RWPE1 (cell line): ENCODE measurements at regions not wholly inside any gene's neighbourhood (a gene's known extent, or its start where the extent isn't known, plus 50 kb on each side); places are given as distances from the start of the nearest gene placed in this dataset.
"Not testable (repeated sequence)": the region's sequence is repeated elsewhere in the genome, so short reads cannot be mapped to it uniquely, and the experiment has no call there.

Experiments used
- CTCF ChIA-PET: fragments of 350-600 bp; sonication (Branson Sonifier 250); formaldehyde crosslinking; extraction: SDS; loops from one replicate; lab custom pipeline; 2021; lab: Yijun Ruan, JAX
- POLR2A ChIA-PET: fragments of 400-600 bp; formaldehyde crosslinking; extraction: SDS; loops from one replicate; lab custom pipeline; 2020; ENCODE audit warnings: antibody characterized with exemption; ENCODE audit not compliant: low non-redundant PET; lab: Yijun Ruan, JAX
- DNase-seq: peaks from one replicate; pipeline ENCODE4 v3.0.0; 2012; ENCODE audit warnings: low spot score
- H3K27ac ChIP-seq: fragments of 450-650 bp; 2 replicates; pipeline ENCODE4 v1.5.1; 2017
- TF ChIP-seq, protein P1 (sequence below): fragments of 450-650 bp; conservative IDR thresholded peaks from 2 replicates; pipeline ENCODE4 v1.5.1; 2017; ENCODE audit warnings: low read depth, mild to moderate bottlenecking

DNA sequence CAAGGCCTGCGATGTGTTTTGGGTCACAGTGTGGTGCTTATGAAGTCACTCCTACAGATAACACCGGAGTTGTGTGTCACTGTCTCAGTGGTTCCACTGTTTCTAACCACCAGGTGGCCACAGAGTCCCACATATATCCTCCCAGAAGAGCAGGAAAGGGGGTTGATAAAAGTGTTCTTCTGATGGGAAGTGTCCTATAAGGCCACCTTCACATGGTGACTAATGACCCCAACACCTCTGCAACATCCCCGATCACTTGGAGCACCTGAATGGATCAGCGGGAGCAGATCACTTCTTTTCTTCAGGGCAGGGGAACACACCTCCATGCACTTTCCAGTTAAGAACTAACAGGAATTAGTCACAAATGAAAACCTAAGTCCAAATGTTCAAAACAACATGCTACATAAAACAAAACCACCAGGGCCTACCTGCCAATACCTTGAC is 111.5 kb downstream of the PPIAL4G start:
- DNase-seq = peak; percentile 65
- POLR2A ChIA-PET = not testable (repeated sequence)

DNA sequence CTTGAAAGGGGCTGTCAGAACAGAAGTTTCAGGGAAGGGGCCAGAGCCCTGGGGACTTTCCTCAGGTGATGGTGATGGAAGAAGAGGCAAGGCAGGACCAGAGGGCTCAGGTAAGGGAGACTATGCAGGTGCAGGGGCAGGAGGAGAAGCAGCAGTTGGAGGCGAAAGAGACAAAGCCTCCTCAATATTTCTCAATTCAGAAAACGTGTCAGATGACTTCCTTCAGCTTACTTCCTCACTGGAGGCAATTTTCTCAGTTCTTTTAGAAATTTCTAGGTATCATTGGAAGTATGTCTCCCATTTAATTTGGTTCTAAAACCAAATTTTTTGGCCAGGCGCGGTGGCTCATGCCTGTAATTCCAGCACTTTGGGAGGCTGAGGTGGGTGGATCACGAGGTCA is 112.4 kb downstream of the PPIAL4G start:
- POLR2A ChIA-PET, H3K27ac ChIP-seq, CTCF ChIA-PET, DNase-seq: not testable (repeated sequence)

More for the DNA sequence above, 111.5 kb downstream of the PPIAL4G start:
- H3K27ac ChIP-seq = not testable (repeated sequence)
- CTCF ChIA-PET = interaction anchor here (0.7 to 1.4 kb wide), 3 partner anchors 9 to 17 kb away, joined by 3 to 6 read pairs (median 4); no protein-coding TSS in a partner anchor
- TF ChIP-seq, protein P1, sequence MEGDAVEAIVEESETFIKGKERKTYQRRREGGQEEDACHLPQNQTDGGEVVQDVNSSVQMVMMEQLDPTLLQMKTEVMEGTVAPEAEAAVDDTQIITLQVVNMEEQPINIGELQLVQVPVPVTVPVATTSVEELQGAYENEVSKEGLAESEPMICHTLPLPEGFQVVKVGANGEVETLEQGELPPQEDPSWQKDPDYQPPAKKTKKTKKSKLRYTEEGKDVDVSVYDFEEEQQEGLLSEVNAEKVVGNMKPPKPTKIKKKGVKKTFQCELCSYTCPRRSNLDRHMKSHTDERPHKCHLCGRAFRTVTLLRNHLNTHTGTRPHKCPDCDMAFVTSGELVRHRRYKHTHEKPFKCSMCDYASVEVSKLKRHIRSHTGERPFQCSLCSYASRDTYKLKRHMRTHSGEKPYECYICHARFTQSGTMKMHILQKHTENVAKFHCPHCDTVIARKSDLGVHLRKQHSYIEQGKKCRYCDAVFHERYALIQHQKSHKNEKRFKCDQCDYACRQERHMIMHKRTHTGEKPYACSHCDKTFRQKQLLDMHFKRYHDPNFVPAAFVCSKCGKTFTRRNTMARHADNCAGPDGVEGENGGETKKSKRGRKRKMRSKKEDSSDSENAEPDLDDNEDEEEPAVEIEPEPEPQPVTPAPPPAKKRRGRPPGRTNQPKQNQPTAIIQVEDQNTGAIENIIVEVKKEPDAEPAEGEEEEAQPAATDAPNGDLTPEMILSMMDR = peak; percentile 77

DNA sequence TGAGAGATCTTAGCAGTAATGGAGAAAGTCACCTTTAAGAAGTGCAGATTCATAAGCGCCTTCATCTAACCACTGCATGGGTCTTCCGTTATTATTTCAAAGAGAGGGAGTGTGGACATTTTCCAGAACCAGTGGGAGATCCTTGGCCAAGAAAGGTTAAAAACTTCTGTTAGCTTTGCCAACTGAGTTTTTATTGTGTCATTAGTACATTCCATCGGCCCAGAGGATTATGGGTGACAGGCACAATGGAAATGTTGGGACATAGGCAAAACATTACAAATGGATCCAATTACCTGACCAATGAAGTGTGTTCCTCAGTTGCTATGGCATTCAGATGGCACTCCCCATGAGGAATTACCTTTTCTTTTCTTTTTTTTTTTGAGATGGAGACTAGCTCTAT is 115.5 kb downstream of the PPIAL4G start:
- no peak for DNase-seq
- POLR2A ChIA-PET = no interaction called here
- no peak overlapping the region for H3K27ac ChIP-seq
- TF ChIP-seq, protein P1 = no peak
- CTCF ChIA-PET = no interaction called here

DNA sequence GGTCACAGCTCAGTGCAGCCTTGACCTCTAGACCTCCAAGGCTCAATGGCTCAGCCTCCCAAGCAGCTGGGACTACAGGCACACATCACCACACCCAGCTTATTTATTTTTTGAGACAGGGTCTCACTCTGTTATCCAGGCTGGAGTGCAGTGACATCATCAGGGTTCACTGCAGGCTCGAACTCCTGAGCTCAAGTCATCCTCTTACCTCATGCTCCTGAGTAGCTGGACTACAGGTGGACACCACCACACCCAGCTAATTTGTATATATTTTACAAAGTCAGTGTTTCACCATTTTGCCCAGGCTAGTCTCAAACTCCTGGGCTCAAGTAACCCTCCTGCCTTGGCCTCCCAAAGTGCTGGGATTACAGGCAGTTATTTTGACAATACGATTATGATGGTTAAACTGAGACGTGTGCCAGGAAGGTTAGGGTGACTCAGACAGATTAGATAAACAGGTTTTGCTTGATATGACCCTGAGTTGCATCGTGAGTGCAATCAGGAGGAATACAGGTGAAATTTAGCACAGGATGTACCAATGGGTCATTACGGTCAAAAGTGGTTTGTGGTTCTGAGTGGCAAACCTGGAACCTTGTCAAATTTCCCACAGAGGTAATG is 116.9 kb downstream of the PPIAL4G start:
- DNase-seq, CTCF ChIA-PET, POLR2A ChIA-PET, H3K27ac ChIP-seq: not testable (repeated sequence)

DNA sequence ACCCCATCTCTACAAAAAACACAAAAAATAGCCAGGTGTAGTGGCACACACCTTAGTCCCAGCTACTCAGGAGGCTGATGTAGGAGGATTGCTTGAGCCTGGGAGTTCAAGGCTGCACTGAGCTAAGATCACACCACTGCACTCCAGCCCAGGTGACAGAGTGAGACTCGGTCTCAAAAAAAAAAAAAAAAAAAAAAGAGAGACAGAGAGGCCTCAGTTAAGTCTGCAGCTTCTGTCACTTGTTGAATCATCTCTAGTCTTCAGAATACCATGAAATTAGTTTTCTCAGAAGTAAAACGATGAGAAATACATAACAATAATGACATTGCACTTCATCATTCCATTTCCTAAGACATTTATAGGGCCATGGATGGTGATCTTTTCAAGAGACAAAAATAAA is 118.0 kb downstream of the PPIAL4G start:
- DNase-seq, H3K27ac ChIP-seq, POLR2A ChIA-PET: not testable (repeated sequence)
- CTCF ChIA-PET = interaction anchor here (0.6 to 0.7 kb wide), 2 partner anchors 10 to 599 kb away, joined by 3 to 4 read pairs; no protein-coding TSS in a partner anchor

DNA sequence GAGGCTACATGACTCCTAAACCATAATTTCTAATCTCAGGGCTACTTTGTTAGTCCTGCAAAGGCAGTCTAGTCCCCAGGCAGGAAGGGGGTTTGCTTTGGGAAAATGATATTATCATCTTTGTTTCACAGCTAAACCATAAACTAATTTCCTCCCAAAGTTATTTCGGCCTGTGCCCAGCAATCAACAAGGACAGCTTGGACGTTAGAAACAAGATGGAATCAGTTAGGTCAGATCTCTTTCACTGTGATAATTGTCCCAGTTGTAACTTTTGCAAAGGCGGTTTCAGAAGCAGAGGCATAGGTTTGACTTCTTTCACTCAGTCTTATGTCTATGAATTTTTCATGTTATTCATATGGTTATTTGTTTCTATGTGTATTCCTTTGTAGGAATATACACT is 119.1 kb downstream of the PPIAL4G start:
- POLR2A ChIA-PET, H3K27ac ChIP-seq, CTCF ChIA-PET, DNase-seq: not testable (repeated sequence)

DNA sequence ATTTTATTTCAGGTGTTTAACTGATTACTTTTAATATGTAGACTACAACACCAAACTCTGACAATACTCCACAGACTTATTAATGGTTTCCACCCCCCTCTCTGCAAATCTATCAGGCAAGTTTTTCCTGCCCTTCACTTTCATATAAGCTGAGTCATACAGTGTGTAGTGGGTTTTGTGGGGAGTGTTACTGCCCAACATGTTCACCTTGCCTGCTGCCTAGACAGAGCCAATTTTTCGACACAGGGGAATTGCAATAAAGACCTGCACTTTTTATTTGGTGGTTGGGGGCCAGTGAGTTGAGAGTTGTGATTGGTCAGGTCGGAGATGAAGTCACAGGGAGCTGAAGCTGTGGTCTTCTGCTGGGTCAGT is 119.7 kb downstream of the PPIAL4G start:
- ChIA-PET CTCF (no interaction called here), POLR2A (no interaction called here)
- no peak overlapping the region for H3K27ac ChIP-seq
- TF ChIP-seq, protein P1 = no peak
- no peak for DNase-seq

DNA sequence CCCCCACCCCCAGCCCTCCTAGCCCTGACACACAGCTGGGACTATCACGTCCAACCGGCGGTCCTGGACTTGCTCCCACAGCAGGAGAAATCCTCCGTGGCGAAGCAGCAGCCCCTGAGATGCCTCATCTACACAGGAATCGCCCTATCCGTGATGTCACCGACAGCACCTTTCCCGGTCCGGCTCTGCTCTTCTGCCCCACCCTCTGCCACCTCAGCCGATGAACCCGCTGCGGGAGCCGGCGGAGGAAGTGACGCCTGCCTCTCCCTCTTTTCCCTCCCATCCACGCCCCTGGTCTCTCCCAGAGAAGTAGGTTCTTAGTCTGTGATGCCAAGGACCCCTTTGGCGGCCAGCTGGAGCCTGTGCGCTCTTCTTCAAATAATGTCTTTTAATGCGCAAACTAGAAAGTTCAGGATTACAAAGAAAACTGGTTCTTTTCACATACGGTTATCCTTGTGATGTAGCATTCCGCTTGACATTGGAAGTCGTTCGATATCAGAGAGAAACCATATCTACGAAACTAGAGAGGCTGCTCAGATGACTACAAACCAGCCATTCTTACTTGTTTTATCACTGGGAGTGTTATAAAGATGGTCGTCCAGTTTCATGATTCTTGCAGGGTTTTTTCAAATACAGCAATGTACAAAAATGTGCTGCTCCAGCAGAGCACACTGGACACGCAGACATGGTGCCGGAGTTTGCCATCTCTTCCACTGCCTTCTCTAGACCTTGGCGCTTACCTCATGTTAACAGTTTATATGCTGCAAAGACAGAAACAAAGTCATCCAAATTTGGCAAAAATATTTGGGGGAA is 120.3 kb downstream of the PPIAL4G start:
- TF ChIP-seq, protein P1 = no peak
- CTCF ChIA-PET = no interaction called here
- POLR2A ChIA-PET = no interaction called here
- peak; percentile 82 for DNase-seq
- H3K27ac ChIP-seq = peak overlapping the region; percentile 24; the same call in 1 of the 2 replicates
